H1 (cell line): ENCODE measurements at regions not wholly inside any gene's neighbourhood (a gene's known extent, or its start where the extent isn't known, plus 50 kb on each side); places are given as distances from the start of the nearest gene placed in this dataset.

ENCODE experiments used
- CTCF ChIA-PET: fragments of 300-600 bp; sonication (Branson Sonifier 250); formaldehyde crosslinking; loops from one replicate; lab custom pipeline; 2021; ENCODE audit not compliant: partially characterized antibody; lab: Charles Lee
- POLR2A ChIA-PET: fragments of 300-600 bp; sonication (Branson Sonifier 250); formaldehyde crosslinking; loops from one replicate; lab custom pipeline; 2021; ENCODE audit warnings: inconsistent platforms; ENCODE audit not compliant: partially characterized antibody; lab: Charles Lee
- DNase-seq, 2 experiments: peaks; one replicate each; pipeline versions ENCODE4 v3.0.0 to v3.0.0-alpha.2; 2010 to 2022; ENCODE audit warnings: low spot score in 2 of 2, low read depth in 1 of 2, mixed read lengths in 1 of 2
- FAIRE-seq: peaks from 2 replicates; lab custom pipeline; 2011; peaks lifted over from hg19 to GRCh38; lab: Jason Lieb, UNC
- H2AFZ ChIP-seq: 2 replicates; pipeline ENCODE4 v1.8.1; 2012; ENCODE audit warnings: low read length, inconsistent platforms
- H2AK5ac ChIP-seq: 2 replicates; pipeline ENCODE4 v1.6.1; 2013; ENCODE audit warnings: low read depth, low read length
- H2BK120ac ChIP-seq: replicated peaks from 2 replicates; pipeline ENCODE3; 2013; ENCODE audit warnings: low read depth, low read length, inconsistent platforms
- H2BK12ac ChIP-seq: 2 replicates; pipeline ENCODE4 v1.6.1; 2013; ENCODE audit warnings: low read depth, low read length
- H2BK15ac ChIP-seq: 2 replicates; pipeline ENCODE4 v1.6.1; 2013; ENCODE audit warnings: low read length
- H2BK20ac ChIP-seq: 2 replicates; pipeline ENCODE4 v1.6.1; 2013; ENCODE audit warnings: low read length
- H2BK5ac ChIP-seq: 2 replicates; pipeline ENCODE4 v1.6.1; 2013; ENCODE audit warnings: low read depth, low read length
- H3K14ac ChIP-seq: 2 replicates; pipeline ENCODE4 v1.6.1; 2013; ENCODE audit warnings: inconsistent platforms; ENCODE audit not compliant: insufficient read length
- H3K18ac ChIP-seq: 2 replicates; pipeline ENCODE4 v1.6.1; 2013; ENCODE audit warnings: low read length; ENCODE audit errors: extremely low read depth
- H3K23ac ChIP-seq: 2 replicates; pipeline ENCODE4 v1.6.1; 2013; ENCODE audit warnings: inconsistent platforms; ENCODE audit not compliant: insufficient read length
- H3K23me2 ChIP-seq: 2 replicates; pipeline ENCODE4 v1.6.1; 2013; ENCODE audit warnings: low read depth, low read length
- H3K27ac ChIP-seq: 2 replicates; pipeline ENCODE4 v1.6.1; 2011; ENCODE audit warnings: low read depth, low read length, inconsistent platforms
- H3K27me3 ChIP-seq, 4 experiments: replicated peaks in 1 of 4; 1 replicate in 1 of 4; 2 replicates in 3 of 4; pipeline versions ENCODE4 v1.6.1 to v1.8.1; 2011 to 2013; ENCODE audit warnings: low read length in 3 of 4, mild to moderate bottlenecking in 3 of 4, inconsistent platforms in 2 of 4, mixed read lengths in 2 of 4, moderate library complexity in 1 of 4; ENCODE audit not compliant: control insufficient read depth in 3 of 4, insufficient read depth in 3 of 4; ENCODE audit errors: extremely low read depth in 1 of 4
- H3K36me3 ChIP-seq, 4 experiments: 2 replicates each; pipeline versions ENCODE4 v1.6.1 to v1.8.1; 2011 to 2013; ENCODE audit warnings: mild to moderate bottlenecking in 4 of 4, low read length in 3 of 4, moderate library complexity in 2 of 4, control low read depth in 1 of 4, inconsistent platforms in 1 of 4; ENCODE audit not compliant: insufficient read depth in 4 of 4, control insufficient read depth in 2 of 4
- H3K4ac ChIP-seq: replicated peaks from 2 replicates; pipeline ENCODE3; 2013; ENCODE audit warnings: low read length, low read depth, mixed read lengths, inconsistent platforms; ENCODE audit not compliant: insufficient read length
- H3K4me1 ChIP-seq, 4 experiments: replicated peaks in 1 of 4; 1 replicate in 1 of 4; 2 replicates in 3 of 4; pipeline versions ENCODE4 v1.6.1 to v1.8.1; 2011 to 2013; ENCODE audit warnings: low read length in 3 of 4, inconsistent platforms in 2 of 4, mixed read lengths in 1 of 4; ENCODE audit not compliant: insufficient read depth in 4 of 4, control insufficient read depth in 3 of 4
- H3K4me2 ChIP-seq, 2 experiments: 2 replicates each; pipeline versions ENCODE4 v1.6.1 to v1.8.1; 2011 to 2013; ENCODE audit warnings: low read depth in 2 of 2, low read length in 2 of 2, control low read depth in 1 of 2, inconsistent platforms in 1 of 2, mild to moderate bottlenecking in 1 of 2; ENCODE audit not compliant: insufficient read depth in 1 of 2
- H3K4me3 ChIP-seq, 4 experiments: fragments of 200-600, 300-600 bp in 1 of 4; sonication (generic), shearing (Covaris generic), sonication (Bioruptor Twin) in 1 of 4; 2 replicates each; pipeline versions ENCODE4 v1.5.1 to v1.8.1; 2011 to 2016; ENCODE audit warnings: low read length in 4 of 4, low read depth in 3 of 4, control low read depth in 2 of 4, inconsistent platforms in 2 of 4, mild to moderate bottlenecking in 2 of 4, mixed read lengths in 1 of 4, moderate library complexity in 1 of 4; ENCODE audit not compliant: insufficient read depth in 2 of 4; ENCODE audit errors: extremely low read depth in 1 of 4
- H3K56ac ChIP-seq: replicated peaks from 2 replicates; pipeline ENCODE3; 2013; ENCODE audit warnings: low read depth, mild to moderate bottlenecking, mixed read lengths, low read length, inconsistent platforms; ENCODE audit not compliant: insufficient read length
- H3K79me1 ChIP-seq: 2 replicates; pipeline ENCODE4 v1.6.1; 2013; ENCODE audit warnings: low read depth, low read length, control low read depth
- H3K79me2 ChIP-seq, 2 experiments: 2 replicates each; pipeline versions ENCODE4 v1.6.1 to v1.8.1; 2012 to 2013; ENCODE audit warnings: low read length in 2 of 2, mild to moderate bottlenecking in 2 of 2, inconsistent platforms in 1 of 2; ENCODE audit not compliant: insufficient read depth in 2 of 2, control insufficient read depth in 1 of 2
- H3K9ac ChIP-seq, 4 experiments: replicated peaks in 1 of 4; 1 replicate in 1 of 4; 2 replicates in 3 of 4; pipeline versions ENCODE4 v1.6.1 to v1.8.1; 2011 to 2013; ENCODE audit warnings: low read depth in 3 of 4, low read length in 3 of 4, control low read depth in 2 of 4, mild to moderate bottlenecking in 2 of 4, moderate library complexity in 2 of 4, inconsistent platforms in 1 of 4; ENCODE audit errors: extremely low read depth in 1 of 4
- H3K9me3 ChIP-seq, 2 experiments: 2 replicates each; pipeline versions ENCODE4 v1.6.1 to v1.8.1; 2012 to 2013; ENCODE audit warnings: mild to moderate bottlenecking in 2 of 2, moderate library complexity in 2 of 2, control low read depth in 1 of 2, inconsistent platforms in 1 of 2, low read depth in 1 of 2, low read length in 1 of 2, mixed read lengths in 1 of 2; ENCODE audit not compliant: insufficient read depth in 2 of 2
- H4K20me1 ChIP-seq, 2 experiments: replicated peaks in 1 of 2; 2 replicates each; pipeline versions ENCODE3 to v1.8.1; 2011 to 2013; ENCODE audit warnings: inconsistent platforms in 2 of 2, low read length in 2 of 2, mild to moderate bottlenecking in 1 of 2; ENCODE audit not compliant: insufficient read depth in 2 of 2, control insufficient read depth in 1 of 2
- H4K5ac ChIP-seq: 2 replicates; pipeline ENCODE4 v1.6.1; 2013; ENCODE audit warnings: low read length, low read depth, mixed read lengths, inconsistent platforms; ENCODE audit not compliant: insufficient read length
- H4K8ac ChIP-seq: 2 replicates; pipeline ENCODE4 v1.8.0; 2013; ENCODE audit warnings: mild to moderate bottlenecking, moderate library complexity, low read length, inconsistent platforms; ENCODE audit not compliant: insufficient read depth; ENCODE audit errors: extremely low read depth
- H4K91ac ChIP-seq: replicated peaks from 2 replicates; pipeline ENCODE3; 2013; ENCODE audit warnings: low read length, mixed read lengths, inconsistent platforms; ENCODE audit not compliant: insufficient read length
- BRCA1 ChIP-seq: IDR thresholded peaks from 2 replicates; pipeline ENCODE4 v1.6.1; 2012; ENCODE audit warnings: low read depth, low read length, improper control_type of control experiment
- EP300 ChIP-seq, 2 experiments: IDR thresholded peaks; 1 replicate in 1 of 2; 2 replicates in 1 of 2; pipeline ENCODE4 v1.6.1; 2011 to 2012; ENCODE audit warnings: low read depth in 2 of 2, low read length in 2 of 2, mild to moderate bottlenecking in 2 of 2, borderline replicate concordance in 1 of 2, inconsistent platforms in 1 of 2, moderate library complexity in 1 of 2
- GTF2F1 ChIP-seq: IDR thresholded peaks from 2 replicates; pipeline ENCODE4 v1.6.1; 2012; ENCODE audit warnings: low read depth, low read length, improper control_type of control experiment, borderline replicate concordance
- NANOG ChIP-seq: IDR thresholded peaks from 2 replicates; pipeline ENCODE4 v1.6.1; 2011; ENCODE audit warnings: low read length, low read depth, mild to moderate bottlenecking, inconsistent platforms; ENCODE audit not compliant: insufficient read depth, poor library complexity, severe bottlenecking
- POLR2AphosphoS5 ChIP-seq: IDR thresholded peaks from 2 replicates; pipeline ENCODE4 v1.6.1; 2011; ENCODE audit warnings: low read depth, low read length
- SP2 ChIP-seq: IDR thresholded peaks from 2 replicates; pipeline ENCODE4 v1.6.1; 2012; ENCODE audit warnings: mild to moderate bottlenecking, low read length, inconsistent platforms
- TBP ChIP-seq: IDR thresholded peaks from 2 replicates; pipeline ENCODE4 v1.6.1; 2011; ENCODE audit warnings: low read depth, low read length, improper control_type of control experiment
- WGBS, 2 experiments: shearing (Covaris generic) in 1 of 2; methylation state at CpG; one replicate each; pipeline versions ENCODE4 v1.1.6 to v1.1.7; 2013 to 2015; ENCODE audit warnings: low lambda C conversion rate in 2 of 2, mixed read lengths in 2 of 2, inconsistent platforms in 1 of 2, low coverage in 1 of 2, missing lambda C conversion rate in 1 of 2; ENCODE audit not compliant: insufficient replicate concordance in 2 of 2, insufficient coverage in 1 of 2, insufficient read length in 1 of 2; ENCODE audit errors: extremely low coverage in 1 of 2, missing lambda C conversion rate in 1 of 2; 5-methylcytosine and 5-hydroxymethylcytosine counted together

- no peak overlapping the region for H2AK5ac ChIP-seq
- H2BK15ac ChIP-seq, result no peak overlapping the region
- H4K5ac ChIP-seq, result no peak overlapping the region
- no peak for TF ChIP-seq GTF2F1
- no peak for TF ChIP-seq TBP
- no peak for TF ChIP-seq EP300 (IDR thresholded peaks at IDR 0.05; ENCODE audit: borderline replicate concordance in 1 of 2, low read depth in 2 of 2, low read length in 2 of 2)
- no peak for TF ChIP-seq SP2
- TF ChIP-seq POLR2AphosphoS5, result no peak
- TF ChIP-seq BRCA1, result no peak
- TF ChIP-seq NANOG, result no peak
- CTCF ChIA-PET, result interaction anchor here (0.6 to 2.0 kb wide), 5 partner anchors 11 to 553 kb away, joined by 3 to 4 read pairs (median 4); no protein-coding TSS in a partner anchor
- peak overlapping the region; percentile 58; the same call in 1 of the 2 replicates for H2AFZ ChIP-seq
- no peaks in the 10 kb centered on the region for H3K79me1 ChIP-seq
- 89% methylated on average over 1 of the region's 1 CpG; no CpG with 5 or more reads in 1 of the 2 experiments for WGBS, 2 experiments
- H2BK120ac ChIP-seq, result no peak overlapping the region
- no peak overlapping the region for H4K8ac ChIP-seq
- POLR2A ChIA-PET, result no interaction called here
- H4K20me1 ChIP-seq, result no peaks in the 10 kb centered on the region
- no peaks in the 10 kb centered on the region for H3K79me2 ChIP-seq
- H2BK12ac ChIP-seq, result 0 out of 2 replicates have a peak overlapping the region, but pooled peaks have one; percentile 12
- peak overlapping the region; percentile 31 for H4K91ac ChIP-seq
- no peak overlapping the region for H2BK20ac ChIP-seq
- H3K4me3 ChIP-seq, result no peak overlapping the region
- H3K18ac ChIP-seq, result no peak overlapping the region
- DNase-seq (no peak), FAIRE-seq (no peak)
- H3K56ac ChIP-seq, result no peak overlapping the region
- H3K4me2 ChIP-seq, result no peak overlapping the region
- no peak overlapping the region for H3K23ac ChIP-seq
- no peaks in the 10 kb centered on the region for H3K9me3 ChIP-seq
- no peak overlapping the region for H2BK5ac ChIP-seq
- H3K4ac ChIP-seq, result no peak overlapping the region
- H3K36me3 ChIP-seq, result no peaks in the 10 kb centered on the region
- H3K9ac ChIP-seq, result no peak overlapping the region
- H3K23me2 ChIP-seq, result no peaks in the 10 kb centered on the region
- H3K27ac ChIP-seq, result no peak overlapping the region
- H3K4me1 ChIP-seq, result no peaks in the 10 kb centered on the region
- H3K27me3 ChIP-seq, result no peaks in the 10 kb centered on the region
- no peak overlapping the region for H3K14ac ChIP-seq
Observed at GRCh38 chr18:4734903-4735302, 279.8 kb upstream of the DLGAP1 start.
